Prostate gland (tissue), 2 donors: ENCODE measurements at regions not wholly inside any gene's neighbourhood (a gene's known extent, or its start where the extent isn't known, plus 50 kb on each side); places are given as distances from the start of the nearest gene placed in this dataset.

ENCODE experiments used
- DNase-seq: peaks from one replicate; pipeline ENCODE4 v3.0.0-alpha.2; 2019; ENCODE audit warnings: low spot score
- H3K27ac ChIP-seq, 2 donors: fragments of 200-600 bp; sonication (generic); 2 replicates each; pipeline ENCODE4 v1.5.1; 2017 to 2019
- H3K27me3 ChIP-seq: fragments of 200-600 bp; sonication (generic); replicated peaks from 2 replicates; pipeline ENCODE4 v1.5.1; 2019; ENCODE audit not compliant: insufficient read depth
- H3K36me3 ChIP-seq, 2 donors: fragments of 200-600 bp; sonication (generic); 1 replicate in 1 of 2; 2 replicates in 1 of 2; pipeline versions ENCODE4 v1.5.1 to v1.8.1; 2017 to 2019
- H3K4me1 ChIP-seq: fragments of 200-600 bp; sonication (generic); replicated peaks from 2 replicates; pipeline ENCODE4 v1.5.1; 2019
- H3K4me3 ChIP-seq, 2 donors: fragments of 200-600 bp; sonication (generic); 2 replicates each; pipeline ENCODE4 v1.5.1; 2017 to 2019
- H3K9me3 ChIP-seq: fragments of 200-600 bp; sonication (generic); 2 replicates; pipeline ENCODE4 v1.5.1; 2017
- CTCF ChIP-seq, 4 experiments: fragments of 200-600 bp in 2 of 4; fragments of 450-650 bp in 2 of 4; sonication (generic) in 2 of 4; IDR thresholded peaks; 1 replicate in 3 of 4; 2 replicates in 1 of 4; pipeline ENCODE4 v1.5.1; 2016 to 2019; ENCODE audit warnings: antibody characterized with exemption in 4 of 4, mild to moderate bottlenecking in 2 of 4, moderate library complexity in 2 of 4
- POLR2A ChIP-seq: fragments of 450-650 bp; IDR thresholded peaks from one replicate; pipeline ENCODE4 v1.6.1; 2016; ENCODE audit warnings: antibody characterized with exemption, mild to moderate bottlenecking
- POLR2AphosphoS5 ChIP-seq: sonication (generic); formaldehyde crosslinking; IDR thresholded peaks from one replicate; pipeline ENCODE4 v1.6.1; 2017; ENCODE audit warnings: antibody characterized with exemption
- WGBS: methylation state at CpG from one replicate; pipeline ENCODE4 v1.1.5; 2018; 5-methylcytosine and 5-hydroxymethylcytosine counted together
- intact Hi-C: fragments of 100-400 bp; cut with DNase I; formaldehyde crosslinking; loops from one replicate; pipeline ENCODE4 v1.14.2; 2022

GRCh38 chr17:65442250-65442649 is 119.2 kb downstream of the AXIN2 start:
- Histone ChIP-seq H3K27ac (no peak overlapping the region), H3K4me1 (no peaks in the 10 kb centered on the region), H3K36me3 (no peaks in the 10 kb centered on the region), H3K27me3 (no peaks in the 10 kb centered on the region), H3K4me3 (no peak overlapping the region), H3K9me3 (no peaks in the 10 kb centered on the region)
- intact Hi-C loops, result no loop called here
- 82% methylated on average over 6 of the region's 6 CpGs for WGBS
- DNase-seq, result no peak
- no peak for TF ChIP-seq POLR2A
- TF ChIP-seq POLR2AphosphoS5, result no peak
- no peak for TF ChIP-seq CTCF (IDR thresholded peaks at IDR 0.05)

- no peaks in the 10 kb centered on the region for H3K4me1 ChIP-seq
- no peak for TF ChIP-seq POLR2AphosphoS5
- no peak for TF ChIP-seq CTCF (IDR thresholded peaks at IDR 0.05)
- no peak for TF ChIP-seq POLR2A
- WGBS, result 76% methylated on average over 2 of the region's 2 CpGs
- H3K9me3 ChIP-seq, result no peaks in the 10 kb centered on the region
- no peak overlapping the region for H3K27ac ChIP-seq
- H3K4me3 ChIP-seq, result no peak overlapping the region
- intact Hi-C loops, result no loop called here
- no peaks in the 10 kb centered on the region for H3K27me3 ChIP-seq
- H3K36me3 ChIP-seq, result no peaks in the 10 kb centered on the region
- DNase-seq, result no peak
Observed at GRCh38 chr17:65441053-65441605, 120.3 kb downstream of the AXIN2 start.

GRCh38 chr17:65438708-65439294 is 122.6 kb downstream of the AXIN2 start:
- 64% methylated on average over 6 of the region's 7 CpGs for WGBS
- intact Hi-C loops, result no loop called here
- DNase-seq, result no peak
- Histone ChIP-seq H3K4me1 (no peaks in the 10 kb centered on the region), H3K36me3 (no peaks in the 10 kb centered on the region), H3K27ac (no peak overlapping the region), H3K27me3 (no peaks in the 10 kb centered on the region), H3K9me3 (no peaks in the 10 kb centered on the region), H3K4me3 (no peak overlapping the region)
- TF ChIP-seq POLR2A (no peak), CTCF (IDR thresholded peaks at IDR 0.05) (no peak), POLR2AphosphoS5 (no peak)

GRCh38 chr17:65438173-65438572 is 123.3 kb downstream of the AXIN2 start:
- DNase-seq, result no peak
- no peaks in the 10 kb centered on the region for H3K27me3 ChIP-seq
- H3K36me3 ChIP-seq, result no peaks in the 10 kb centered on the region
- no peaks in the 10 kb centered on the region for H3K4me1 ChIP-seq
- intact Hi-C loops, result no loop called here
- TF ChIP-seq POLR2A (no peak), POLR2AphosphoS5 (no peak), CTCF (IDR thresholded peaks at IDR 0.05) (no peak)
- 76% methylated on average over 11 of the region's 11 CpGs for WGBS
- no peak overlapping the region for H3K27ac ChIP-seq
- no peaks in the 10 kb centered on the region for H3K9me3 ChIP-seq
- no peak overlapping the region for H3K4me3 ChIP-seq

GRCh38 chr17:65436871-65437270 is 124.6 kb downstream of the AXIN2 start:
- Histone ChIP-seq H3K36me3 (no peaks in the 10 kb centered on the region), H3K4me1 (no peaks in the 10 kb centered on the region), H3K27me3 (no peaks in the 10 kb centered on the region), H3K27ac (no peak overlapping the region), H3K9me3 (no peaks in the 10 kb centered on the region), H3K4me3 (no peak overlapping the region)
- TF ChIP-seq POLR2A, result no peak
- no peak for TF ChIP-seq POLR2AphosphoS5
- no peak for TF ChIP-seq CTCF (IDR thresholded peaks at IDR 0.05)
- intact Hi-C loops, result no loop called here
- 88% methylated on average over 10 of the region's 10 CpGs for WGBS
- DNase-seq, result no peak
